ENCODE measurements at regions not wholly inside any gene's neighbourhood (a gene's known extent, or its start where the extent isn't known, plus 50 kb on each side); places are given as distances from the start of the nearest gene placed in this dataset.

- no peak for TF ChIP-seq CREB5 (CRISPR knock-in tag; IDR thresholded peaks at IDR 0.05; ENCODE audit: low read depth)
- no peak for TF ChIP-seq RARB (CRISPR knock-in tag; IDR thresholded peaks at IDR 0.05)
- TF ChIP-seq, protein P1, sequence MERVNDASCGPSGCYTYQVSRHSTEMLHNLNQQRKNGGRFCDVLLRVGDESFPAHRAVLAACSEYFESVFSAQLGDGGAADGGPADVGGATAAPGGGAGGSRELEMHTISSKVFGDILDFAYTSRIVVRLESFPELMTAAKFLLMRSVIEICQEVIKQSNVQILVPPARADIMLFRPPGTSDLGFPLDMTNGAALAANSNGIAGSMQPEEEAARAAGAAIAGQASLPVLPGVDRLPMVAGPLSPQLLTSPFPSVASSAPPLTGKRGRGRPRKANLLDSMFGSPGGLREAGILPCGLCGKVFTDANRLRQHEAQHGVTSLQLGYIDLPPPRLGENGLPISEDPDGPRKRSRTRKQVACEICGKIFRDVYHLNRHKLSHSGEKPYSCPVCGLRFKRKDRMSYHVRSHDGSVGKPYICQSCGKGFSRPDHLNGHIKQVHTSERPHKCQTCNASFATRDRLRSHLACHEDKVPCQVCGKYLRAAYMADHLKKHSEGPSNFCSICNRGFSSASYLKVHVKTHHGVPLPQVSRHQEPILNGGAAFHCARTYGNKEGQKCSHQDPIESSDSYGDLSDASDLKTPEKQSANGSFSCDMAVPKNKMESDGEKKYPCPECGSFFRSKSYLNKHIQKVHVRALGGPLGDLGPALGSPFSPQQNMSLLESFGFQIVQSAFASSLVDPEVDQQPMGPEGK (CRISPR knock-in tag; IDR thresholded peaks at IDR 0.05; ENCODE audit: borderline replicate concordance) = no peak
- TF ChIP-seq ARNTL (CRISPR knock-in tag; IDR thresholded peaks at IDR 0.05; ENCODE audit: borderline replicate concordance, low read depth) = no peak
- TF ChIP-seq BACH2 (CRISPR knock-in tag; IDR thresholded peaks at IDR 0.05; ENCODE audit: borderline replicate concordance) = no peak
- no peak for TF ChIP-seq ZFP3 (CRISPR knock-in tag; IDR thresholded peaks at IDR 0.05)
- TF ChIP-seq ZNF8 (CRISPR knock-in tag; IDR thresholded peaks at IDR 0.05) = no peak
- no peak for TF ChIP-seq GLIS3 (CRISPR knock-in tag; IDR thresholded peaks at IDR 0.05)
- no peak for TF ChIP-seq PPARA (CRISPR knock-in tag; IDR thresholded peaks at IDR 0.05; ENCODE audit: borderline replicate concordance)
- no peak for TF ChIP-seq CSDC2 (CRISPR knock-in tag; IDR thresholded peaks at IDR 0.05)
- no peak for TF ChIP-seq TCF4 (CRISPR knock-in tag; IDR thresholded peaks at IDR 0.05; ENCODE audit: borderline replicate concordance)
- no peak for TF ChIP-seq ZC3H10 (CRISPR knock-in tag; IDR thresholded peaks at IDR 0.05)
Observed at GRCh38 chr7:11281953-11282352, 308.3 kb downstream of the PHF14 start.

Data from SK-N-SH treated with all-trans-retinoic acid at 6 μM for 48 hours (cell line).